HepG2 (cell line): ENCODE measurements at regions not wholly inside any gene's neighbourhood (a gene's known extent, or its start where the extent isn't known, plus 50 kb on each side); places are given as distances from the start of the nearest gene placed in this dataset.

Source experiments
- EZH2 ChIP-seq: conservative IDR thresholded peaks from 2 replicates; pipeline ENCODE4 v1.6.1; 2012; ENCODE audit warnings: mild to moderate bottlenecking, low read depth, low read length, moderate library complexity
- SMAD1 ChIP-seq: sonication (generic); formaldehyde crosslinking; IDR thresholded peaks from 2 replicates; pipeline ENCODE4 v1.4.0; 2020; ENCODE audit warnings: missing genetic modification reagents, low read depth, mild to moderate bottlenecking, borderline replicate concordance
- TF ChIP-seq, protein P1 (sequence below): sonication (generic); formaldehyde crosslinking; conservative IDR thresholded peaks from 2 replicates; pipeline ENCODE4 v1.8.0; 2022; ENCODE audit warnings: missing genetic modification reagents
- TF ChIP-seq, protein P2 (sequence below): sonication (generic); formaldehyde crosslinking; IDR thresholded peaks from 2 replicates; pipeline ENCODE4 v1.5.0; 2020; ENCODE audit warnings: mild to moderate bottlenecking, missing genetic modification reagents, moderate library complexity
- TF ChIP-seq, protein P3 (sequence below): sonication (generic); formaldehyde crosslinking; IDR thresholded peaks from 2 replicates; pipeline ENCODE4 v1.5.0; 2020; ENCODE audit warnings: mild to moderate bottlenecking, missing genetic modification reagents

DNA sequence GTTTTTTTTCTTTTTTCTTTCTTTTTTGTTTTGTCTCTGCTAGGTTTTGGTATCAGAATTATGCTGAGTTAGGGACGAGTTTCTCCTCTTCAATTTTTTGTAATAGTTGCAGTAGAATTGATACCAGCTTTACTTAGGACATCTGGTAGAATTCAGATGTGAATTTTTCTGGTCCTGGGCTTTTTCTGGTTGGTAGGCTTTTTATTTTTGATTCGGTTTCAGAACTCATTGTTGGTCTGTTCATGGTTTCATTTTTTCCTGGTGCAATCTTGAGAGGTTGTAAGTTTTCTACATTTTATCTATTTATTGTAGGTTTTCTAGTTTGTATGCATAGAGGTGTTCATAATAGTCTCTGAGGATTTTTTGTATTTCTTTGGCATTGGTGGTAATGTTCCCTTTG is 498.1 kb upstream of the CPEB2 start:
- TF ChIP-seq, protein P1, sequence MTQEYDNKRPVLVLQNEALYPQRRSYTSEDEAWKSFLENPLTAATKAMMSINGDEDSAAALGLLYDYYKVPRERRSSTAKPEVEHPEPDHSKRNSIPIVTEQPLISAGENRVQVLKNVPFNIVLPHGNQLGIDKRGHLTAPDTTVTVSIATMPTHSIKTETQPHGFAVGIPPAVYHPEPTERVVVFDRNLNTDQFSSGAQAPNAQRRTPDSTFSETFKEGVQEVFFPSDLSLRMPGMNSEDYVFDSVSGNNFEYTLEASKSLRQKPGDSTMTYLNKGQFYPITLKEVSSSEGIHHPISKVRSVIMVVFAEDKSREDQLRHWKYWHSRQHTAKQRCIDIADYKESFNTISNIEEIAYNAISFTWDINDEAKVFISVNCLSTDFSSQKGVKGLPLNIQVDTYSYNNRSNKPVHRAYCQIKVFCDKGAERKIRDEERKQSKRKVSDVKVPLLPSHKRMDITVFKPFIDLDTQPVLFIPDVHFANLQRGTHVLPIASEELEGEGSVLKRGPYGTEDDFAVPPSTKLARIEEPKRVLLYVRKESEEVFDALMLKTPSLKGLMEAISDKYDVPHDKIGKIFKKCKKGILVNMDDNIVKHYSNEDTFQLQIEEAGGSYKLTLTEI, result no peak
- TF ChIP-seq, protein P2, sequence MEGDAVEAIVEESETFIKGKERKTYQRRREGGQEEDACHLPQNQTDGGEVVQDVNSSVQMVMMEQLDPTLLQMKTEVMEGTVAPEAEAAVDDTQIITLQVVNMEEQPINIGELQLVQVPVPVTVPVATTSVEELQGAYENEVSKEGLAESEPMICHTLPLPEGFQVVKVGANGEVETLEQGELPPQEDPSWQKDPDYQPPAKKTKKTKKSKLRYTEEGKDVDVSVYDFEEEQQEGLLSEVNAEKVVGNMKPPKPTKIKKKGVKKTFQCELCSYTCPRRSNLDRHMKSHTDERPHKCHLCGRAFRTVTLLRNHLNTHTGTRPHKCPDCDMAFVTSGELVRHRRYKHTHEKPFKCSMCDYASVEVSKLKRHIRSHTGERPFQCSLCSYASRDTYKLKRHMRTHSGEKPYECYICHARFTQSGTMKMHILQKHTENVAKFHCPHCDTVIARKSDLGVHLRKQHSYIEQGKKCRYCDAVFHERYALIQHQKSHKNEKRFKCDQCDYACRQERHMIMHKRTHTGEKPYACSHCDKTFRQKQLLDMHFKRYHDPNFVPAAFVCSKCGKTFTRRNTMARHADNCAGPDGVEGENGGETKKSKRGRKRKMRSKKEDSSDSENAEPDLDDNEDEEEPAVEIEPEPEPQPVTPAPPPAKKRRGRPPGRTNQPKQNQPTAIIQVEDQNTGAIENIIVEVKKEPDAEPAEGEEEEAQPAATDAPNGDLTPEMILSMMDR (CRISPR knock-in tag), result no peak
- TF ChIP-seq SMAD1 (no peak), EZH2 (no peak)
- TF ChIP-seq, protein P3, sequence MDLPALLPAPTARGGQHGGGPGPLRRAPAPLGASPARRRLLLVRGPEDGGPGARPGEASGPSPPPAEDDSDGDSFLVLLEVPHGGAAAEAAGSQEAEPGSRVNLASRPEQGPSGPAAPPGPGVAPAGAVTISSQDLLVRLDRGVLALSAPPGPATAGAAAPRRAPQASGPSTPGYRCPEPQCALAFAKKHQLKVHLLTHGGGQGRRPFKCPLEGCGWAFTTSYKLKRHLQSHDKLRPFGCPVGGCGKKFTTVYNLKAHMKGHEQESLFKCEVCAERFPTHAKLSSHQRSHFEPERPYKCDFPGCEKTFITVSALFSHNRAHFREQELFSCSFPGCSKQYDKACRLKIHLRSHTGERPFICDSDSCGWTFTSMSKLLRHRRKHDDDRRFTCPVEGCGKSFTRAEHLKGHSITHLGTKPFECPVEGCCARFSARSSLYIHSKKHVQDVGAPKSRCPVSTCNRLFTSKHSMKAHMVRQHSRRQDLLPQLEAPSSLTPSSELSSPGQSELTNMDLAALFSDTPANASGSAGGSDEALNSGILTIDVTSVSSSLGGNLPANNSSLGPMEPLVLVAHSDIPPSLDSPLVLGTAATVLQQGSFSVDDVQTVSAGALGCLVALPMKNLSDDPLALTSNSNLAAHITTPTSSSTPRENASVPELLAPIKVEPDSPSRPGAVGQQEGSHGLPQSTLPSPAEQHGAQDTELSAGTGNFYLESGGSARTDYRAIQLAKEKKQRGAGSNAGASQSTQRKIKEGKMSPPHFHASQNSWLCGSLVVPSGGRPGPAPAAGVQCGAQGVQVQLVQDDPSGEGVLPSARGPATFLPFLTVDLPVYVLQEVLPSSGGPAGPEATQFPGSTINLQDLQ (CRISPR knock-in tag), result no peak
